ENCODE measurements at regions not wholly inside any gene's neighbourhood (a gene's known extent, or its start where the extent isn't known, plus 50 kb on each side); places are given as distances from the start of the nearest gene placed in this dataset.

- TF ChIP-seq CTCF (IDR thresholded peaks at IDR 0.05; ENCODE audit: insufficient read depth, low read length), result no peak
- TF ChIP-seq POLR2AphosphoS5 (IDR thresholded peaks at IDR 0.05; ENCODE audit: low read depth), result no peak
- no peak for TF ChIP-seq REST (IDR thresholded peaks at IDR 0.05; ENCODE audit: insufficient replicate concordance, low read depth)
Measured at GRCh38 chr10:133012573-133013359, 70.4 kb upstream of the CFAP46 start.
